Activated CD8-positive, alpha-beta memory T cell treated with anti-CD3 and anti-CD28 coated beads for 48 hours (primary cell): ENCODE measurements at regions not wholly inside any gene's neighbourhood (a gene's known extent, or its start where the extent isn't known, plus 50 kb on each side); places are given as distances from the start of the nearest gene placed in this dataset.

Source experiments
- DNase-seq, 3 experiments: peaks; one replicate each; pipeline ENCODE4 v3.0.0-alpha.2; 2020; ENCODE audit warnings: low read depth in 2 of 3, low spot score in 2 of 3

GRCh38 chr2:236847538-236848263 is 238.0 kb upstream of the COPS8 start:
- DNase-seq: no peak

GRCh38 chr2:236848501-236848900 is 237.2 kb upstream of the COPS8 start:
- DNase-seq: no peak

GRCh38 chr2:236849508-236849907 is 236.2 kb upstream of the COPS8 start:
- no peak for DNase-seq

- no peak for DNase-seq
Measured at GRCh38 chr2:236849940-236850339, 235.7 kb upstream of the COPS8 start.

GRCh38 chr2:236851187-236851586 is 234.5 kb upstream of the COPS8 start:
- DNase-seq: no peak

GRCh38 chr2:236852100-236852976 is 233.4 kb upstream of the COPS8 start:
- DNase-seq: no peak

GRCh38 chr2:236852977-236853374 is 232.7 kb upstream of the COPS8 start:
- no peak for DNase-seq

- DNase-seq: no peak
Measured at GRCh38 chr2:236853585-236854051, 232.1 kb upstream of the COPS8 start.

- DNase-seq: no peak
Measured at GRCh38 chr2:236855176-236855865, 230.4 kb upstream of the COPS8 start.

- DNase-seq: no peak
Measured at GRCh38 chr2:236855866-236856847, 229.5 kb upstream of the COPS8 start.

- no peak for DNase-seq
Measured at GRCh38 chr2:236856848-236857235, 228.8 kb upstream of the COPS8 start.

GRCh38 chr2:236857246-236857645 is 228.4 kb upstream of the COPS8 start:
- no peak for DNase-seq

GRCh38 chr2:236857781-236858180 is 227.9 kb upstream of the COPS8 start:
- DNase-seq: no peak

- DNase-seq: no peak
Measured at GRCh38 chr2:236858661-236859060, 227.0 kb upstream of the COPS8 start.

- DNase-seq: no peak
Measured at GRCh38 chr2:236859908-236860307, 225.8 kb upstream of the COPS8 start.

GRCh38 chr2:236861196-236861875 is 224.4 kb upstream of the COPS8 start:
- no peak for DNase-seq

- no peak for DNase-seq
Measured at GRCh38 chr2:236861944-236862343, 223.7 kb upstream of the COPS8 start.

- no peak for DNase-seq
Measured at GRCh38 chr2:236862526-236862925, 223.2 kb upstream of the COPS8 start.

- no peak for DNase-seq
Measured at GRCh38 chr2:236862961-236863728, 222.5 kb upstream of the COPS8 start.
